ENCODE measurements at regions not wholly inside any gene's neighbourhood (a gene's known extent, or its start where the extent isn't known, plus 50 kb on each side); places are given as distances from the start of the nearest gene placed in this dataset.

DNA sequence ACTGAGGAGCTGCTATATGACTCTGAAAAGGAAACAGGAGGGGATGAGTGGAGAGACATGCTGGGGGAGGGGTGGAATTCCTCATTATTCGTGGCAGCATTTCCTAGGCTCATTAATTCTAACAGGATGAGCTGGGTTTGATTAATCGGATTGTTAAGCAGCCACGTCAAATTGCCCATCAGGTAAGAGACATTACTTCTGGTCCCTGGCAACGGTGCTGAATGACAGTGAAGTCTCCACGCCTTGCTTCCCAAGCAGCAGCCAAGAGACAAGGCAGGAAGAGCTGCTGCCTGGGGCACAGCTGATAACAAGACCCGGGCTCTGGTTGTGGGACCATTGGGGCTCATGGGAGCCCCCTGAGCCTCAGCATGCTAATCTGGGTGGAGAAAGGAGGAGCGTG is 86.6 kb downstream of the MARCHF4 start:
- no peak for DNase-seq

DNA sequence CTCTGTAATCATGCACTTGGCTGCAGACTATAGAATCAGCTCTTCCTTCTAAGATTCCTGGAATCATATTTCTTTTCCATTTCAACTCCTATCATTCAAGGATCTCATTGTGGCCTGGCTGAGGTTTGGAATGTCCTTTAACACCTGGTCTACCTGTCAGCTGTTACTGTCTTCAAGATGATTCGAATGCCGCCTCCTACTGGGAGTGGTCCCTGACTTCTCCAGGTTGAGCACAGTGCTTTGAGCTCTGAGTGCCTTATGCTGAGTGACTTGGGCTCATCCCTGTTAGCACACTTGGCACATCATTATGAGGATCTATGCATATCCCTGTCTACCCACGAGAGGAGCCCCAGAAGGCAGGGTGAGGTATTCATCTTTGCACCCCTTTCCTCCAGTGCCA is 87.6 kb downstream of the MARCHF4 start:
- DNase-seq = no peak

GRCh38 chr2:216283038-216283900 is 89.0 kb downstream of the MARCHF4 start:
- DNase-seq = peak in 1 of 2 donors; percentile 19

GRCh38 chr2:216281876-216282275 is 90.4 kb downstream of the MARCHF4 start:
- DNase-seq = no peak

- DNase-seq = peak in 1 of 2 donors; percentile 25
These were observed 91.0 kb downstream of the MARCHF4 start for GRCh38 chr2:216281316-216281715.

GRCh38 chr2:216279459-216279858 is 92.8 kb downstream of the MARCHF4 start:
- no peak for DNase-seq

DNA sequence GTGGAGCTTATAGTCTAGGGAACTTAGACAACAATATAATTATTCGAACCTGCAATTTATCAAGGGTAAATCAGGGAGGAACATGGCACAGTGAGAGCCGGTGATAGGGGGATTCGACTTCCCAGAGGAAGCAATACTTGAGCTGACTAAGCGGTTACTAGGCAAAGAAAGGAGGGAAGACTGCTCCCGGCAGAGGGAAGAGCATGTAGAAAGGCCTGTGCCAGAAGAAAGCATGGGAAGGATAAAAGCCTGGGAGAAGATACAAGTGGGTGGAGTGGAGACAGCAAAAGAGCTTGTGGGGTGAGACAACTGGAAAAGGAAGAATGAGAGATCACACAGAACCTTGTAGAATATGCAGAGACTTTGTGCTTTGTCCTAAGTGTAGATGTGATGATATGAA is 93.3 kb downstream of the MARCHF4 start:
- DNase-seq = no peak

- DNase-seq = no peak
These were observed 96.4 kb downstream of the MARCHF4 start for GRCh38 chr2:216275890-216276289.

GRCh38 chr2:216274194-216274840 is 98.0 kb downstream of the MARCHF4 start:
- peak; percentile 34 to 75 for DNase-seq

- DNase-seq = no peak
These were observed 111.2 kb downstream of the MARCHF4 start for GRCh38 chr2:216261042-216261537.

- DNase-seq = no peak
These were observed 111.7 kb downstream of the MARCHF4 start for GRCh38 chr2:216260629-216261028.

- DNase-seq = no peak
These were observed 113.2 kb downstream of the MARCHF4 start for GRCh38 chr2:216259081-216259480.

DNA sequence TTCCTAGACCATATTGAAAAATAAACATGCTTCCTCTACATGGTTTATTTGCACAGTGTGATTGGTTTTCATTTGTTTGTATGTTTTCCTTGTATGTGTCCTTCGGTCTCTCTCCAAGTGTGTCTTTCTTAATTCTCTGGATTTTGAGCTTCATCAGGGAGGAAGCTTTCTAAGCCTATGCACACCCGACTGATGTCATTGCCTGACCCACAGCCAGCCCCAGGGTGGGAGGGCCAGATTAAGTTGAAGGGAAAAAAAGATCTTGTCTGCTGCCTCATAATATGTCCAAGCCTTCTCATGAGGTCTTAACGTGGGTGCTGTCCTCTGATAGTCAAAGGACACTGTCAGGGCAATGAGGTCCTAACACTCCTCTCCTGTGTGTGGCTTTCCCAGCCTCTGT is 115.2 kb downstream of the MARCHF4 start:
- no peak for DNase-seq
